KMS-11 (cell line): ENCODE measurements at regions not wholly inside any gene's neighbourhood (a gene's known extent, or its start where the extent isn't known, plus 50 kb on each side); places are given as distances from the start of the nearest gene placed in this dataset.

Experiments
- H2AFZ ChIP-seq: fragments of 200-600 bp; sonication (generic); 2 replicates; pipeline ENCODE4 v1.6.1; 2016; ENCODE audit warnings: antibody characterized with exemption, mixed run types, low read depth
- H3K27ac ChIP-seq: fragments of 200-600 bp; sonication (generic); 2 replicates; pipeline ENCODE4 v1.6.1; 2016; ENCODE audit warnings: mild to moderate bottlenecking, mixed run types
- H3K27me3 ChIP-seq: fragments of 200-600 bp; sonication (generic); 2 replicates; pipeline ENCODE4 v1.6.1; 2017; ENCODE audit warnings: mild to moderate bottlenecking, low read depth, mixed run types, moderate library complexity; ENCODE audit not compliant: insufficient read depth
- H3K36me3 ChIP-seq: fragments of 200-600 bp; sonication (generic); 2 replicates; pipeline ENCODE4 v1.6.1; 2017; ENCODE audit warnings: mild to moderate bottlenecking, mixed run types; ENCODE audit not compliant: insufficient read depth
- H3K4me1 ChIP-seq: fragments of 200-600 bp; sonication (generic); 2 replicates; pipeline ENCODE4 v1.6.1; 2016; ENCODE audit warnings: mild to moderate bottlenecking, low read depth, mixed run types; ENCODE audit not compliant: poor library complexity, severe bottlenecking
- H3K4me2 ChIP-seq: fragments of 200-600 bp; sonication (generic); 2 replicates; pipeline ENCODE4 v1.7.0; 2016; ENCODE audit warnings: mild to moderate bottlenecking, mixed run types
- H3K4me3 ChIP-seq: fragments of 200-600 bp; sonication (generic); IDR thresholded peaks from 2 replicates; pipeline ENCODE4 v1.6.1; 2017; ENCODE audit warnings: low read depth, low read length, mixed read lengths; ENCODE audit not compliant: insufficient read depth
- H3K79me2 ChIP-seq: fragments of 200-600 bp; sonication (generic); 2 replicates; pipeline ENCODE4 v1.6.1; 2016; ENCODE audit warnings: low read depth, mixed run types; ENCODE audit not compliant: insufficient read depth
- H3K9ac ChIP-seq: fragments of 200-600 bp; sonication (generic); 2 replicates; pipeline ENCODE4 v1.6.1; 2016; ENCODE audit warnings: mild to moderate bottlenecking, mixed run types
- H4K20me1 ChIP-seq: fragments of 200-600 bp; sonication (generic); 2 replicates; pipeline ENCODE4 v1.6.1; 2016; ENCODE audit warnings: mild to moderate bottlenecking, mixed run types; ENCODE audit not compliant: insufficient read depth
- TF ChIP-seq, protein P1 (sequence below): fragments of 200-600 bp; sonication (generic); conservative IDR thresholded peaks from 2 replicates; pipeline ENCODE4 v1.6.1; 2017; ENCODE audit warnings: low read depth, mild to moderate bottlenecking, antibody characterized with exemption, low read length, moderate library complexity, mixed read lengths

DNA sequence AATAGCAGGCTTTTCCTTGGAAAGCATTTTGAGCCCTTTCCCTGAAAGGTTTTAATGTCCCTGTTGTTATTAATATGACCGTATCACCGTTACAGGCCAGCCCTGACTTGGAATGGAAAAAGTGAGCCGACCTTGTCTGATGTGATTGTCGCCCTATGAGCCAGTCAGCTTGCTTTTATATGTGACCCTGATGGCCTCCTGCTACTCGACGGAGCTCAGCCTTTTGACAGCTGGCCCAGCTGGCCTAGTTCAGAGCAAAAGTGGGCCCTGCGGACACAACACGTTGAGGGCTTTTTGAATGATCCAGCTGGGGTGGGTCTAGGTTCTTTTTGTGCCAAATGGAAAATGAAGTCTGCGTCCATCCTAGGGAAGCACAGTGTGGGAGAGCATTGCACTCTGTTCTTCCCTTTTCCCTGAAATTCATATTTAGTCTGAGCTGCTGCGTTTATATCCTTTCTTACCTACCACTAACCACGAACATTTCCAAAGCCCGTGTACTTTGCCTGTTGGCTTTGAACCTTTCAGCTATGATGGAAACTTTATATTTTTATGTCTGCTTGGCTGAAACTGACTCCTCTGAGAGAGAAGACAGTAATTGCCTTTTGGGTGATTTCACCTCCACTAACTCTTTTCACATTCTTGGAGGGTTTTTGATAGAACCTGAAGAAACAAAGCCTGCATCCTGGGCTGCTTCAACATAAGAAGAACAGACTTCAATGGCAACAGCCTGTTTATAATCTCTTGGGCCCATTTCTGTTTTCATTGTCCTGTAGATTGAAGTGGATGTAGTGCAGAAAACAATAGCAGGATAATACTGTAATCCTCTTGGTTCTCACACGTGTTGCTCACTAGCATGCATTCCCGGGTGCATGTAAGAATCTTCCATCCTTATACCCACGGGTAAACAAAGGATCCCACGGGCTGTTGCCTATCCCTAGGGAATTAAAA, 121.8 kb upstream of the HDGFL1 start:
- H2AFZ ChIP-seq = no peak overlapping the region
- no peak overlapping the region for H3K9ac ChIP-seq
- TF ChIP-seq, protein P1, sequence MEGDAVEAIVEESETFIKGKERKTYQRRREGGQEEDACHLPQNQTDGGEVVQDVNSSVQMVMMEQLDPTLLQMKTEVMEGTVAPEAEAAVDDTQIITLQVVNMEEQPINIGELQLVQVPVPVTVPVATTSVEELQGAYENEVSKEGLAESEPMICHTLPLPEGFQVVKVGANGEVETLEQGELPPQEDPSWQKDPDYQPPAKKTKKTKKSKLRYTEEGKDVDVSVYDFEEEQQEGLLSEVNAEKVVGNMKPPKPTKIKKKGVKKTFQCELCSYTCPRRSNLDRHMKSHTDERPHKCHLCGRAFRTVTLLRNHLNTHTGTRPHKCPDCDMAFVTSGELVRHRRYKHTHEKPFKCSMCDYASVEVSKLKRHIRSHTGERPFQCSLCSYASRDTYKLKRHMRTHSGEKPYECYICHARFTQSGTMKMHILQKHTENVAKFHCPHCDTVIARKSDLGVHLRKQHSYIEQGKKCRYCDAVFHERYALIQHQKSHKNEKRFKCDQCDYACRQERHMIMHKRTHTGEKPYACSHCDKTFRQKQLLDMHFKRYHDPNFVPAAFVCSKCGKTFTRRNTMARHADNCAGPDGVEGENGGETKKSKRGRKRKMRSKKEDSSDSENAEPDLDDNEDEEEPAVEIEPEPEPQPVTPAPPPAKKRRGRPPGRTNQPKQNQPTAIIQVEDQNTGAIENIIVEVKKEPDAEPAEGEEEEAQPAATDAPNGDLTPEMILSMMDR = no peak
- no peak overlapping the region for H3K4me2 ChIP-seq
- H3K27me3 ChIP-seq = no peaks in the 10 kb centered on the region
- no peaks in the 10 kb centered on the region for H3K4me1 ChIP-seq
- no peak overlapping the region for H3K27ac ChIP-seq
- no peaks in the 10 kb centered on the region for H4K20me1 ChIP-seq
- no peaks in the 10 kb centered on the region for H3K36me3 ChIP-seq
- H3K79me2 ChIP-seq = no peaks in the 10 kb centered on the region
- no peak overlapping the region for H3K4me3 ChIP-seq

DNA sequence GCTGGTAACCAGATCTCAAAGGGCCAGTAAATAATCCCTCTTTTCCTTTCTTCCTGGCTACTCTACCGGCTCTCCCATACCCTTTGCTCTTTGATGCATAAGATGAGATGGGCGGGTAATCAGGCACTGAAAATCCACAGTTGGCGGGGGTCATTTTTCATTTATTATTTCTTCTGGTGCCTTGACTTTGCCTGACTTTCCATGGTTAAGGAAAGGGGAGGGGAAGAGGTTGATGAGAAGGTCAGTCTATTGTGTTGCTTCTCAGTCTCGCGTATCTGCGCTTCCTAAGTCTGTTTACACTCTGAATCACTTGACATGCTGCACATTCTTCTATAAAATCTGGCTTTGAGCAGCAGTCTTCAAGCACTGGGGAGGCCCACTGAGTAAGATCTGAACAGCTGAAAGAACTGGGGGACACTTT, 121.1 kb upstream of the HDGFL1 start:
- no peak overlapping the region for H2AFZ ChIP-seq

DNA sequence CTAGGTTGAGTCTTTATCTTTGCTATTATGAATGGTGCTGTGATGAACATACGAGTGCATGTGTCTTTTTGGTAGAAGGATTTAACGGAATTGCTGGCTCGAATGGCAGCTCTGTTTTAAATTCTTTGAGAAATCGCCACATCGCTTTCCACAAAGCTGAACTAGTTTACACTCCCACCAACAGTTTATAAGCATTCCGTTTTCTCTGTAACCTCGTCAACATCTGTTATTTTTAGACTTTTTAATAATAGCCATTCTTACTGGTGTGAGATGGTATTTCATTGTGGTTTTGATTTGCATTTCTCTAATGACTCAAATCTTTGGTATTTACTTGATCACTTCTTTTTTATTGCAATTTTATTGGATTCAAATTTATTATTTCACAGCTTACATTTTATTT, 117.4 kb upstream of the HDGFL1 start:
- no peaks in the 10 kb centered on the region for H3K27me3 ChIP-seq
- H3K4me2 ChIP-seq = no peak overlapping the region
- H3K4me1 ChIP-seq = no peaks in the 10 kb centered on the region
- no peak overlapping the region for H3K27ac ChIP-seq
- H3K4me3 ChIP-seq = no peak overlapping the region
- H3K79me2 ChIP-seq = no peaks in the 10 kb centered on the region
- H2AFZ ChIP-seq = no peak overlapping the region
- H3K36me3 ChIP-seq = no peaks in the 10 kb centered on the region
- H3K9ac ChIP-seq = no peak overlapping the region
- TF ChIP-seq, protein P1 = no peak
- H4K20me1 ChIP-seq = no peaks in the 10 kb centered on the region

More for the DNA sequence above, 121.1 kb upstream of the HDGFL1 start:
- no peak overlapping the region for H3K9ac ChIP-seq
- no peaks in the 10 kb centered on the region for H3K36me3 ChIP-seq
- TF ChIP-seq, protein P1 = no peak
- no peaks in the 10 kb centered on the region for H3K27me3 ChIP-seq
- no peaks in the 10 kb centered on the region for H3K79me2 ChIP-seq
- no peak overlapping the region for H3K27ac ChIP-seq
- H3K4me3 ChIP-seq = no peak overlapping the region
- no peak overlapping the region for H3K4me2 ChIP-seq
- H3K4me1 ChIP-seq = no peaks in the 10 kb centered on the region
- no peaks in the 10 kb centered on the region for H4K20me1 ChIP-seq

GRCh38 chr6:22455378-22455777, 114.0 kb upstream of the HDGFL1 start:
- Histone ChIP-seq H3K4me2 (no peak overlapping the region), H3K79me2 (no peaks in the 10 kb centered on the region), H2AFZ (no peak overlapping the region), H3K4me3 (no peak overlapping the region), H3K36me3 (no peaks in the 10 kb centered on the region), H3K27me3 (no peaks in the 10 kb centered on the region), H3K4me1 (no peaks in the 10 kb centered on the region), H3K9ac (no peak overlapping the region), H3K27ac (no peak overlapping the region), H4K20me1 (no peaks in the 10 kb centered on the region)
- TF ChIP-seq, protein P1 = no peak
